ENCODE measurements at regions not wholly inside any gene's neighbourhood (a gene's known extent, or its start where the extent isn't known, plus 50 kb on each side); places are given as distances from the start of the nearest gene placed in this dataset.

- no peak for DNase-seq (ENCODE audit: low spot score)
- H3K4me1 ChIP-seq (ENCODE audit: insufficient read depth), result no peaks in the 10 kb centered on the region
- H3K9me3 ChIP-seq (ENCODE audit: low read depth), result no peaks in the 10 kb centered on the region
- no peaks in the 10 kb centered on the region for H4K20me1 ChIP-seq (ENCODE audit: insufficient read depth, poor library complexity, severe bottlenecking)
- 89% methylated on average over 8 of the region's 8 CpGs for WGBS (ENCODE audit: low lambda C conversion rate, missing lambda C conversion rate)
- no peak overlapping the region for H3K27ac ChIP-seq
- TF ChIP-seq EZH2 (IDR thresholded peaks at IDR 0.05; ENCODE audit: borderline replicate concordance) (no peak), EZH2phosphoT487 (IDR thresholded peaks at IDR 0.05; ENCODE audit: low read depth, severe bottlenecking, unreplicated experiment) (no peak)
- TF ChIP-seq, protein P1, sequence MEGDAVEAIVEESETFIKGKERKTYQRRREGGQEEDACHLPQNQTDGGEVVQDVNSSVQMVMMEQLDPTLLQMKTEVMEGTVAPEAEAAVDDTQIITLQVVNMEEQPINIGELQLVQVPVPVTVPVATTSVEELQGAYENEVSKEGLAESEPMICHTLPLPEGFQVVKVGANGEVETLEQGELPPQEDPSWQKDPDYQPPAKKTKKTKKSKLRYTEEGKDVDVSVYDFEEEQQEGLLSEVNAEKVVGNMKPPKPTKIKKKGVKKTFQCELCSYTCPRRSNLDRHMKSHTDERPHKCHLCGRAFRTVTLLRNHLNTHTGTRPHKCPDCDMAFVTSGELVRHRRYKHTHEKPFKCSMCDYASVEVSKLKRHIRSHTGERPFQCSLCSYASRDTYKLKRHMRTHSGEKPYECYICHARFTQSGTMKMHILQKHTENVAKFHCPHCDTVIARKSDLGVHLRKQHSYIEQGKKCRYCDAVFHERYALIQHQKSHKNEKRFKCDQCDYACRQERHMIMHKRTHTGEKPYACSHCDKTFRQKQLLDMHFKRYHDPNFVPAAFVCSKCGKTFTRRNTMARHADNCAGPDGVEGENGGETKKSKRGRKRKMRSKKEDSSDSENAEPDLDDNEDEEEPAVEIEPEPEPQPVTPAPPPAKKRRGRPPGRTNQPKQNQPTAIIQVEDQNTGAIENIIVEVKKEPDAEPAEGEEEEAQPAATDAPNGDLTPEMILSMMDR (IDR thresholded peaks at IDR 0.05; ENCODE audit: poor library complexity), result no peak
- H3K4me3 ChIP-seq, result no peak overlapping the region
- no peaks in the 10 kb centered on the region for H3K9me2 ChIP-seq (replicated peaks; ENCODE audit: insufficient read depth)
- H3K36me3 ChIP-seq (replicated peaks; ENCODE audit: insufficient read depth, low read depth), result no peaks in the 10 kb centered on the region
- no peaks in the 10 kb centered on the region for H3K27me3 ChIP-seq
- no peak overlapping the region for H3K4me2 ChIP-seq
- no peak overlapping the region for H2AFZ ChIP-seq
- no peaks in the 10 kb centered on the region for H3K79me2 ChIP-seq
Measured at GRCh38 chr22:17271711-17272451, 52.6 kb upstream of the ADA2 start.

GRCh38 chr22:17269607-17270261 lies 50.5 kb upstream of the ADA2 start:
- Histone ChIP-seq H3K4me1 (ENCODE audit: insufficient read depth) (peaks cover 18% of the 10 kb centered on the region), H3K27ac (no peak overlapping the region), H3K4me2 (no peak overlapping the region), H3K9me3 (ENCODE audit: low read depth) (no peaks in the 10 kb centered on the region), H3K4me3 (no peak overlapping the region), H2AFZ (no peak overlapping the region), H3K9me2 (replicated peaks; ENCODE audit: insufficient read depth) (no peaks in the 10 kb centered on the region), H3K36me3 (replicated peaks; ENCODE audit: insufficient read depth, low read depth) (no peaks in the 10 kb centered on the region), H3K27me3 (no peaks in the 10 kb centered on the region), H4K20me1 (ENCODE audit: insufficient read depth, poor library complexity, severe bottlenecking) (no peaks in the 10 kb centered on the region), H3K79me2 (no peaks in the 10 kb centered on the region)
- DNase-seq (ENCODE audit: low spot score), result no peak
- 76% methylated on average over 14 of the region's 14 CpGs for WGBS (ENCODE audit: low lambda C conversion rate, missing lambda C conversion rate)
- TF ChIP-seq EZH2 (IDR thresholded peaks at IDR 0.05; ENCODE audit: borderline replicate concordance) (no peak), EZH2phosphoT487 (IDR thresholded peaks at IDR 0.05; ENCODE audit: low read depth, severe bottlenecking, unreplicated experiment) (no peak)
- TF ChIP-seq, protein P1 (IDR thresholded peaks at IDR 0.05; ENCODE audit: poor library complexity), result no peak

DNA sequence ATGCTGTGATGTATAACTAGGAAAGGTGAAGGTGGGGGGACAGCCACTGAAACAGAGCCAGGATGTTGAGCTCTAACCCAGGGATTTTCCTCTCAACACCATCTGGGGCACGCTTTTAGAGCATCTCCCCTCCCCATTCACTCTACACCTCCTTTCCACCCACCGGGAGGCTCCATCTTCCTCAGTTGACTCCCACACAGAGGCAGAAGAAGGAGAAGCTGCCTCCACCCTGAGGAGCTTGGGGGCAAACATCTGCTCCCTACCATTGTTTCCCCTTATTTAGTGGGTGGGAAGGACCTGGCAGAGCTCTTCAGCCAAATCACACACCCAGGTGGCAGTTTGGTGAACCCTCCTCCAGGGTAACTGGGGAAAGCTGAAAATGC lies 50.0 kb upstream of the ADA2 start:
- Histone ChIP-seq H3K4me3 (no peak overlapping the region), H3K27ac (no peak overlapping the region), H4K20me1 (ENCODE audit: insufficient read depth, poor library complexity, severe bottlenecking) (no peaks in the 10 kb centered on the region)

More for the DNA sequence above, 50.0 kb upstream of the ADA2 start:
- H3K4me2 ChIP-seq, result no peak overlapping the region
- H3K79me2 ChIP-seq, result no peaks in the 10 kb centered on the region
- 69% methylated on average over 2 of the region's 2 CpGs for WGBS (ENCODE audit: low lambda C conversion rate, missing lambda C conversion rate)
- no peaks in the 10 kb centered on the region for H3K9me2 ChIP-seq (replicated peaks; ENCODE audit: insufficient read depth)
- H2AFZ ChIP-seq, result no peak overlapping the region
- no peaks in the 10 kb centered on the region for H3K36me3 ChIP-seq (replicated peaks; ENCODE audit: insufficient read depth, low read depth)
- no peak for DNase-seq (ENCODE audit: low spot score)
- H3K9me3 ChIP-seq (ENCODE audit: low read depth), result no peaks in the 10 kb centered on the region
- H3K27me3 ChIP-seq, result no peaks in the 10 kb centered on the region
- TF ChIP-seq EZH2phosphoT487 (IDR thresholded peaks at IDR 0.05; ENCODE audit: low read depth, severe bottlenecking, unreplicated experiment) (no peak), EZH2 (IDR thresholded peaks at IDR 0.05; ENCODE audit: borderline replicate concordance) (no peak)
- TF ChIP-seq, protein P1 (IDR thresholded peaks at IDR 0.05; ENCODE audit: poor library complexity), result no peak
- H3K4me1 ChIP-seq (ENCODE audit: insufficient read depth), result peaks cover 21% of the 10 kb centered on the region
